GM10847 (cell line): ENCODE measurements at regions not wholly inside any gene's neighbourhood (a gene's known extent, or its start where the extent isn't known, plus 50 kb on each side); places are given as distances from the start of the nearest gene placed in this dataset.

Experiments used
- POLR2A ChIP-seq: IDR thresholded peaks from 2 replicates; pipeline ENCODE4 v1.6.1; 2011; ENCODE audit not compliant: insufficient read length; ENCODE audit errors: extremely low read depth

GRCh38 chr2:8608411-8608954, 73.4 kb upstream of the ID2 start:
- TF ChIP-seq POLR2A = no peak

- no peak for TF ChIP-seq POLR2A
Observed at GRCh38 chr2:8609357-8609811, 72.5 kb upstream of the ID2 start.

- no peak for TF ChIP-seq POLR2A
Observed at GRCh38 chr2:8611246-8611645, 70.6 kb upstream of the ID2 start.

- no peak for TF ChIP-seq POLR2A
Observed at GRCh38 chr2:8611700-8612099, 70.2 kb upstream of the ID2 start.

- TF ChIP-seq POLR2A = no peak
Observed at GRCh38 chr2:8612734-8613179, 69.1 kb upstream of the ID2 start.

- no peak for TF ChIP-seq POLR2A
Observed at GRCh38 chr2:8614646-8615045, 67.2 kb upstream of the ID2 start.

GRCh38 chr2:8615252-8615575, 66.6 kb upstream of the ID2 start:
- no peak for TF ChIP-seq POLR2A

- no peak for TF ChIP-seq POLR2A
Observed at GRCh38 chr2:8615576-8616281, 66.1 kb upstream of the ID2 start.

GRCh38 chr2:8617048-8617447, 64.8 kb upstream of the ID2 start:
- TF ChIP-seq POLR2A = no peak

- no peak for TF ChIP-seq POLR2A
Observed at GRCh38 chr2:8617590-8617989, 64.3 kb upstream of the ID2 start.

- TF ChIP-seq POLR2A = no peak
Observed at GRCh38 chr2:8619071-8619470, 62.8 kb upstream of the ID2 start.

GRCh38 chr2:8620611-8621382, 61.1 kb upstream of the ID2 start:
- TF ChIP-seq POLR2A = no peak

GRCh38 chr2:8622199-8622911, 59.5 kb upstream of the ID2 start:
- no peak for TF ChIP-seq POLR2A

GRCh38 chr2:8622924-8623465, 58.9 kb upstream of the ID2 start:
- TF ChIP-seq POLR2A = no peak

GRCh38 chr2:8623576-8623957, 58.3 kb upstream of the ID2 start:
- TF ChIP-seq POLR2A = no peak
